HFFc6 (cell line): ENCODE measurements at regions not wholly inside any gene's neighbourhood (a gene's known extent, or its start where the extent isn't known, plus 50 kb on each side); places are given as distances from the start of the nearest gene placed in this dataset.

Experiments used
- DNase-seq: peaks from one replicate; pipeline ENCODE4 v3.0.0-alpha.2; 2018
- H3K27ac Mint-ChIP-seq: 2 replicates; pipeline ENCODE4 v1.8.0; 2020; ENCODE audit warnings: mild to moderate bottlenecking, mixed read lengths
- H3K27me3 Mint-ChIP-seq: 2 replicates; pipeline ENCODE4 v1.8.0; 2021; ENCODE audit warnings: mild to moderate bottlenecking, moderate library complexity, mixed read lengths; ENCODE audit not compliant: insufficient read depth
- H3K36me3 Mint-ChIP-seq: 2 replicates; pipeline ENCODE4 v1.8.0; 2021; ENCODE audit warnings: low read depth, mixed read lengths
- H3K4me1 Mint-ChIP-seq: 2 replicates; pipeline ENCODE4 v1.8.0; 2020; ENCODE audit warnings: low read depth, mixed read lengths
- H3K4me3 Mint-ChIP-seq: 2 replicates; pipeline ENCODE4 v1.8.0; 2020; ENCODE audit warnings: mild to moderate bottlenecking, moderate library complexity, mixed read lengths
- H3K9me3 Mint-ChIP-seq: 2 replicates; pipeline ENCODE4 v1.8.0; 2020; ENCODE audit warnings: mild to moderate bottlenecking, mixed read lengths
- TF ChIP-seq, protein P1 (sequence below): fragments of 200-600 bp; sonication (generic); IDR thresholded peaks from 2 replicates; pipeline ENCODE4 v1.5.0; 2021; ENCODE audit warnings: antibody characterized with exemption, mild to moderate bottlenecking

- Mint-ChIP-seq H3K27ac (no peak overlapping the region), H3K4me3 (peak overlapping the region; percentile 68), H3K9me3 (no peaks in the 10 kb centered on the region), H3K36me3 (no peaks in the 10 kb centered on the region), H3K4me1 (peaks cover 21% of the 10 kb centered on the region), H3K27me3 (peaks cover 49% of the 10 kb centered on the region)
- peak; percentile 29 for DNase-seq
- TF ChIP-seq, protein P1, sequence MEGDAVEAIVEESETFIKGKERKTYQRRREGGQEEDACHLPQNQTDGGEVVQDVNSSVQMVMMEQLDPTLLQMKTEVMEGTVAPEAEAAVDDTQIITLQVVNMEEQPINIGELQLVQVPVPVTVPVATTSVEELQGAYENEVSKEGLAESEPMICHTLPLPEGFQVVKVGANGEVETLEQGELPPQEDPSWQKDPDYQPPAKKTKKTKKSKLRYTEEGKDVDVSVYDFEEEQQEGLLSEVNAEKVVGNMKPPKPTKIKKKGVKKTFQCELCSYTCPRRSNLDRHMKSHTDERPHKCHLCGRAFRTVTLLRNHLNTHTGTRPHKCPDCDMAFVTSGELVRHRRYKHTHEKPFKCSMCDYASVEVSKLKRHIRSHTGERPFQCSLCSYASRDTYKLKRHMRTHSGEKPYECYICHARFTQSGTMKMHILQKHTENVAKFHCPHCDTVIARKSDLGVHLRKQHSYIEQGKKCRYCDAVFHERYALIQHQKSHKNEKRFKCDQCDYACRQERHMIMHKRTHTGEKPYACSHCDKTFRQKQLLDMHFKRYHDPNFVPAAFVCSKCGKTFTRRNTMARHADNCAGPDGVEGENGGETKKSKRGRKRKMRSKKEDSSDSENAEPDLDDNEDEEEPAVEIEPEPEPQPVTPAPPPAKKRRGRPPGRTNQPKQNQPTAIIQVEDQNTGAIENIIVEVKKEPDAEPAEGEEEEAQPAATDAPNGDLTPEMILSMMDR = no peak
Observed at GRCh38 chr11:64447831-64448598, 89.1 kb downstream of the RPS6KA4 start.

GRCh38 chr11:64448599-64449380, 89.8 kb downstream of the RPS6KA4 start:
- TF ChIP-seq, protein P1 = peak; percentile 84
- Mint-ChIP-seq H3K9me3 (no peaks in the 10 kb centered on the region), H3K4me1 (peaks cover 21% of the 10 kb centered on the region)

GRCh38 chr11:64449381-64450167, 90.6 kb downstream of the RPS6KA4 start:
- Mint-ChIP-seq H3K36me3 (no peaks in the 10 kb centered on the region), H3K9me3 (no peaks in the 10 kb centered on the region), H3K4me1 (peaks cover 21% of the 10 kb centered on the region), H3K27ac (no peak overlapping the region), H3K4me3 (0 out of 2 replicates have a peak overlapping the region, but pooled peaks have one; percentile 69), H3K27me3 (peaks cover 51% of the 10 kb centered on the region)
- TF ChIP-seq, protein P1 = peak; percentile 85
- peak; percentile 33 for DNase-seq

More at GRCh38 chr11:64448599-64449380, 89.8 kb downstream of the RPS6KA4 start:
- H3K27me3 Mint-ChIP-seq = peaks cover 48% of the 10 kb centered on the region
- DNase-seq = peak; percentile 39
- H3K4me3 Mint-ChIP-seq = peak overlapping the region; percentile 69
- H3K36me3 Mint-ChIP-seq = no peaks in the 10 kb centered on the region
- H3K27ac Mint-ChIP-seq = no peak overlapping the region

DNA sequence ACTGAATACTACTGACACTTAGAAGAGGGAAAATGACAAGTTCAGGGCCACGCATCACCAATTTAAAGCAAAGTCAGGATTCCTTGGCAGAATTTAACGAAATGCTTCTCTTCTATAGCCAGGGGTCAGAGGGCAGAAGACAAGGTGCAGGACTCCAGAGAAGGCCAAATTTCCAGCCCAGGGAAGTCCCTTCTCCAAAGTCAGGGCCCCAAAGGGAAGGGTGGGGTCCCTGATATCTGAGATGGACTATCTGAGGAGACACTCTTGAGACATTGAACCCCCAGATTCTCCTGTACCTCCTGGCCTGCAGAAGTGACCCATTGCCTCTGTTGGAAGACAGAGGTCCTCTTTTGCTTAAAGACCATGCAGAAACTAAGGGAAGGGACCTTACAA, 91.2 kb downstream of the RPS6KA4 start:
- TF ChIP-seq, protein P1 = no peak

DNA sequence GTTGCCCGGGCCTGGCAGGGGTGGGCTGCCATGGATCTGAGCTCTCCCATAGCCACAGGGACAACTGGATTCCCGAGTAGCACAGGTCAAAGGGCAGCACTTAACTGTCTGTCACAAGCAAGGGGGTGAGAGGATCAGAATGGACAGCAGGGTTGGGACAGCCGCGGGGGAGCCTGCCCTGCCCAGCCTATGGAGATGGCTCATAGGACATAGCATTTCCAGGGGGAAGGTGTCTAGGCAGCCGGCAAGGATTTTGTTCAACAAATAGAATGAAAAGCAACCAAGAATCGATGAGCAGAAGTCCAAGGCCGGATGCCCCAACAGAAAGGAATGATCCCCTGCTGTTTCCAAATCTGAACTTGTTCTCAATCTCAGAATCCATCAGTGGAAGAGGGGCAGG, 92.9 kb downstream of the RPS6KA4 start:
- TF ChIP-seq, protein P1 = no peak
- no peak overlapping the region for H3K4me3 Mint-ChIP-seq

More for the DNA sequence above, 91.2 kb downstream of the RPS6KA4 start:
- H3K36me3 Mint-ChIP-seq = no peaks in the 10 kb centered on the region
- peaks cover 51% of the 10 kb centered on the region for H3K27me3 Mint-ChIP-seq
- no peak overlapping the region for H3K4me3 Mint-ChIP-seq
- H3K4me1 Mint-ChIP-seq = peaks cover 21% of the 10 kb centered on the region
- H3K27ac Mint-ChIP-seq = no peak overlapping the region
- no peaks in the 10 kb centered on the region for H3K9me3 Mint-ChIP-seq
- DNase-seq = no peak

More for the DNA sequence above, 92.9 kb downstream of the RPS6KA4 start:
- Mint-ChIP-seq H3K4me1 (peaks cover 21% of the 10 kb centered on the region), H3K27me3 (peaks cover 59% of the 10 kb centered on the region), H3K27ac (no peak overlapping the region), H3K36me3 (no peaks in the 10 kb centered on the region), H3K9me3 (no peaks in the 10 kb centered on the region)
- no peak for DNase-seq
